Activated T-helper 17 cell treated with anti-CD3 and anti-CD28 coated beads, Interleukin-2, amount 50 U/mL, for 72 hours (primary cell): ENCODE measurements at regions not wholly inside any gene's neighbourhood (a gene's known extent, or its start where the extent isn't known, plus 50 kb on each side); places are given as distances from the start of the nearest gene placed in this dataset.
"Not testable (repeated sequence)": the region's sequence is repeated elsewhere in the genome, so short reads cannot be mapped to it uniquely, and the experiment has no call there.

ENCODE experiments used
- ATAC-seq: fragments of 150-1000 bp; cut with Tn5 transposase; replicated peaks from 2 replicates; pipeline ENCODE4 v1.10.0; 2021; ENCODE audit warnings: mild to moderate bottlenecking, moderate library complexity
- H3K27ac Mint-ChIP-seq: one replicate; pipeline ENCODE4 v1.8.0; 2022; ENCODE audit warnings: mixed read lengths
- H3K27me3 Mint-ChIP-seq: one replicate; pipeline ENCODE4 v1.8.0; 2022; ENCODE audit warnings: mixed read lengths
- H3K36me3 Mint-ChIP-seq: one replicate; pipeline ENCODE4 v1.8.0; 2022; ENCODE audit warnings: low read depth, mild to moderate bottlenecking, mixed read lengths
- H3K4me1 Mint-ChIP-seq: one replicate; pipeline ENCODE4 v1.8.0; 2022; ENCODE audit warnings: mixed read lengths
- H3K4me3 Mint-ChIP-seq: one replicate; pipeline ENCODE4 v1.8.0; 2022; ENCODE audit warnings: mild to moderate bottlenecking, mixed read lengths
- H3K9me3 Mint-ChIP-seq: one replicate; pipeline ENCODE4 v1.8.0; 2022; ENCODE audit warnings: mixed read lengths

GRCh38 chr14:29982171-29982570 is 54.5 kb upstream of the PRKD1 start:
- Mint-ChIP-seq H3K4me1 (no peaks in the 10 kb centered on the region), H3K27me3 (no peaks in the 10 kb centered on the region), H3K36me3 (no peaks in the 10 kb centered on the region), H3K4me3 (no peak overlapping the region), H3K27ac (no peak overlapping the region), H3K9me3 (peaks cover 11% of the 10 kb centered on the region)
- no peak for ATAC-seq

- H3K27me3 Mint-ChIP-seq = no peaks in the 10 kb centered on the region
- H3K9me3 Mint-ChIP-seq = peaks cover 10% of the 10 kb centered on the region
- no peak overlapping the region for H3K4me3 Mint-ChIP-seq
- no peaks in the 10 kb centered on the region for H3K4me1 Mint-ChIP-seq
- H3K36me3 Mint-ChIP-seq = no peaks in the 10 kb centered on the region
- no peak overlapping the region for H3K27ac Mint-ChIP-seq
- no peak for ATAC-seq
These were observed 55.3 kb upstream of the PRKD1 start for GRCh38 chr14:29982993-29983392.

GRCh38 chr14:29990344-29990857 is 62.8 kb upstream of the PRKD1 start:
- H3K4me3 Mint-ChIP-seq, H3K4me1 Mint-ChIP-seq, ATAC-seq, H3K27ac Mint-ChIP-seq, H3K27me3 Mint-ChIP-seq, H3K9me3 Mint-ChIP-seq, H3K36me3 Mint-ChIP-seq: not testable (repeated sequence)

- Mint-ChIP-seq H3K27me3 (no peaks in the 10 kb centered on the region), H3K4me3 (no peak overlapping the region), H3K4me1 (no peaks in the 10 kb centered on the region), H3K36me3 (no peaks in the 10 kb centered on the region), H3K9me3 (peaks cover 3% of the 10 kb centered on the region), H3K27ac (no peak overlapping the region)
- ATAC-seq = no peak
These were observed 63.3 kb upstream of the PRKD1 start for GRCh38 chr14:29990993-29991392.

DNA sequence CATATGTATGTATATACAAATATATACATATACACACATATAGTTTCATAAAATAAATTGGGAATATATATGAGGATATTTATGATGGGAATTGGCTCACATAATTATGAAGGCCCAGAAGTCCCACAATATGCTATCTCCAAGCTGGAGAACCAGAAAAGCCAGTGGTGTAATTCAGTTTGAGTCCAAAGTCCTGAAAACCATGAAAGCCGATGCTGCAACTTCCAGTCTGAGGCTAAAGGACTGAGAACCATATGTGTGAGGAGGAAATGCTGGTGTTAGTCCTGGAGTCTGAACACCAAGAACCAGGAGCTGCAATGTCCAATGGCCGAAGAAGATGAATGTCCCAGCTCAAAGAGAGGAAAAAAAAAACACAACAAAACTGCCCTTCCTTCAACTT is 65.5 kb upstream of the PRKD1 start:
- H3K27me3 Mint-ChIP-seq = no peaks in the 10 kb centered on the region
- no peak for ATAC-seq
- H3K4me1 Mint-ChIP-seq = no peaks in the 10 kb centered on the region
- no peak overlapping the region for H3K4me3 Mint-ChIP-seq
- H3K27ac Mint-ChIP-seq = no peak overlapping the region
- peaks cover 3% of the 10 kb centered on the region for H3K9me3 Mint-ChIP-seq
- no peaks in the 10 kb centered on the region for H3K36me3 Mint-ChIP-seq

DNA sequence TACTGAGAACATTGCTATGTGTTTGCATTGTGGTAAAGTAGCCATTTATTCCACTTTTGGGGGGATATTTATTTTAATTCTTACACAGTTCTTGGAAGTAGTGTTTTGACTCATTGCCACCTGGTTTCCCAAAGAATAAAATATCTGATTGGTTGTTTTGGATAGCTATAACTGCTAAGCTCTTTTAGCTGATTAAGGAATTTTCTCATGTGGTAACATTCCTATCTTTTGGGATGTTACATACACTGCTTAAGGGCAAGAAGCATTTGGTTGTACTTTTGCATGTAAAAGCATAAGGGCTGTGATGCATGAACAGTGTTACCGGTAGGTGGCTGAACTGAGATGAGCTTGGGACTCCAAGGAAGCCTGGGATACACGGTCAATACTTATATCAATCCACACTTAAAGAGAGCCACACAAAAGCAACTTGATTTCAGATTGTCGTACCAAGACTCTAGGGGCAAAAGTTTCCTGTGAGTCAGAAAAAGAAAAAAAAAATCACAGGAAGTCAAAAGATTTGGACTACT is 71.4 kb upstream of the PRKD1 start:
- H3K27ac Mint-ChIP-seq = no peak overlapping the region
- H3K36me3 Mint-ChIP-seq = no peaks in the 10 kb centered on the region

GRCh38 chr14:30002859-30003258 is 75.2 kb upstream of the PRKD1 start:
- H3K4me1 Mint-ChIP-seq = no peaks in the 10 kb centered on the region
- no peak overlapping the region for H3K27ac Mint-ChIP-seq
- H3K27me3 Mint-ChIP-seq = no peaks in the 10 kb centered on the region
- H3K4me3 Mint-ChIP-seq = no peak overlapping the region
- H3K36me3 Mint-ChIP-seq = no peaks in the 10 kb centered on the region
- H3K9me3 Mint-ChIP-seq = peaks cover 15% of the 10 kb centered on the region
- ATAC-seq = no peak

More for the DNA sequence above, 71.4 kb upstream of the PRKD1 start:
- H3K4me1 Mint-ChIP-seq = no peaks in the 10 kb centered on the region
- peaks cover 9% of the 10 kb centered on the region for H3K9me3 Mint-ChIP-seq
- H3K27me3 Mint-ChIP-seq = no peaks in the 10 kb centered on the region
- ATAC-seq = no peak
- no peak overlapping the region for H3K4me3 Mint-ChIP-seq

- no peak for ATAC-seq
- Mint-ChIP-seq H3K4me3 (no peak overlapping the region), H3K9me3 (peaks cover 15% of the 10 kb centered on the region), H3K27ac (no peak overlapping the region), H3K4me1 (no peaks in the 10 kb centered on the region), H3K36me3 (no peaks in the 10 kb centered on the region), H3K27me3 (no peaks in the 10 kb centered on the region)
These were observed 77.6 kb upstream of the PRKD1 start for GRCh38 chr14:30005114-30005808.

DNA sequence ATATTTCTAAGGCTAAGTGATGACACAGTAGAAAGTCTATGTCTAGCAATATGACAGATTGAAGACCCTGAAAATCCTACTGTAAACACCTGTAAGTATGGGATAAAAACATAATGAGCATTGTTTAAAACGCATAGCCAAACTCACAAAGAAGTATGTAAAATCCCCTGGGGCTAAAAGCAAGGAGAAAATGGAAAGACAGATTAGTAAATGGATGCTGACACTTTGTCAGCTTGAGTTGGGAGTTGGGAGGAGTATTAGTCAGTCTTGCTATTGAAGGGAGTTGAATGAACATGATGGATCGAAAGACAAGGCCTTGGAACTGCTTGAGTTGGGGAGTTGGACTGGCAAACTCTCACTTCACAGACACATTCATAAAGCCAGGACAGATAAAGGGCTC is 79.0 kb upstream of the PRKD1 start:
- H3K4me1 Mint-ChIP-seq = no peaks in the 10 kb centered on the region
- no peak for ATAC-seq
- no peaks in the 10 kb centered on the region for H3K36me3 Mint-ChIP-seq
- H3K4me3 Mint-ChIP-seq = no peak overlapping the region
- no peak overlapping the region for H3K27ac Mint-ChIP-seq
- no peaks in the 10 kb centered on the region for H3K27me3 Mint-ChIP-seq
- peaks cover 16% of the 10 kb centered on the region for H3K9me3 Mint-ChIP-seq

DNA sequence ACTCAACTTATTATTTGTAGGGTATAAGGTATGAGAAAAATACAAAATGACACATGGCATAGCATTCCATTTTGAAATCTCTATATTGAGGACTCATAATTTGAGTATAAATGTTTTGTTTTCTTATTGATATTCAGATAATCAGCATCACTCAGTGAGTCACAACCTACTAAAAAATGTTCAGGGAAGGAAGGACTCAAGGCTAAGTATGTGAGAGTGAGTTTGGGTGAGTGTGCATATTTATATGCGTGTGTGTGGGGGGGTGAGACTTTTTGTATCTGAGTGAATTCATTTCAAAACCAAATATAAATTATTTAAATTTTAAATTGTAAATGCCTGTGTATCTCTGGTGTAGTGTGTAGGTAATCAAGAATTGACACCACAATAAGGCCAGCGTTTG is 87.8 kb upstream of the PRKD1 start:
- no peak overlapping the region for H3K4me3 Mint-ChIP-seq
- ATAC-seq = no peak
- no peak overlapping the region for H3K27ac Mint-ChIP-seq
- H3K9me3 Mint-ChIP-seq = peaks cover 19% of the 10 kb centered on the region
- H3K27me3 Mint-ChIP-seq = no peaks in the 10 kb centered on the region
- no peaks in the 10 kb centered on the region for H3K36me3 Mint-ChIP-seq
- H3K4me1 Mint-ChIP-seq = no peaks in the 10 kb centered on the region

- no peak overlapping the region for H3K4me3 Mint-ChIP-seq
- H3K36me3 Mint-ChIP-seq = no peaks in the 10 kb centered on the region
- H3K27ac Mint-ChIP-seq = no peak overlapping the region
- no peaks in the 10 kb centered on the region for H3K4me1 Mint-ChIP-seq
- no peak for ATAC-seq
- no peaks in the 10 kb centered on the region for H3K27me3 Mint-ChIP-seq
- H3K9me3 Mint-ChIP-seq = peaks cover 19% of the 10 kb centered on the region
These were observed 88.4 kb upstream of the PRKD1 start for GRCh38 chr14:30016002-30016401.

DNA sequence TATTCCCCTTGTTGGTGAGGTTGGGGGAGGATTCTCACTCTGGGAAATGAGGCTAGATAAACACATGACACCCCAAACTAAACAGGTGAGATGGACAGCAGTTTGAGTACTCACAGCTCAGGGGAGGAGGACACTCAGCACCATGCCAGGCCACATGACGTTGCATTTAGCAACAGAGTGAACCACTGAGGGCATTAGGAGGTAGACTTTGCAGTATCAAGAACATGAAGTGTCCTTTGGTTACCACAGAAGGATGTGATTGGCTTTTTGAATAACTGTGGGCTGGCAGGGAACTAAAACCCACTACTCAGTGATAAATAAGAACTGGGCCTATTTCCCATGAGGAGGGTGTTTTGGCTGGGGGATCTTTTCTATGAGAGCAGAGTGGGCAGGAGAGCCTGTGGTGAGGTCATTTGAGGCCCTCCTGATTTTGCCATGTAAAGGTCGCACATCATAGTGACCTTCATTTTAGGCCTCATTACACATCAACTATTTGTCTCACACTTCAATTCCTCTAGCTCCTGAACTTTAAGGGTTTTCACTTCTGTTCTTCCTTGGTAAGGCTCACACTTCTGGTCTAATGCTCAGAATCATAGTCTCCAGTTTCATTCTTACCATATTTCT is 89.8 kb upstream of the PRKD1 start:
- H3K27ac Mint-ChIP-seq = no peak overlapping the region
- ATAC-seq = no peak
- no peaks in the 10 kb centered on the region for H3K27me3 Mint-ChIP-seq
- no peak overlapping the region for H3K4me3 Mint-ChIP-seq
- H3K36me3 Mint-ChIP-seq = no peaks in the 10 kb centered on the region
- no peaks in the 10 kb centered on the region for H3K4me1 Mint-ChIP-seq
- H3K9me3 Mint-ChIP-seq = peaks cover 15% of the 10 kb centered on the region

DNA sequence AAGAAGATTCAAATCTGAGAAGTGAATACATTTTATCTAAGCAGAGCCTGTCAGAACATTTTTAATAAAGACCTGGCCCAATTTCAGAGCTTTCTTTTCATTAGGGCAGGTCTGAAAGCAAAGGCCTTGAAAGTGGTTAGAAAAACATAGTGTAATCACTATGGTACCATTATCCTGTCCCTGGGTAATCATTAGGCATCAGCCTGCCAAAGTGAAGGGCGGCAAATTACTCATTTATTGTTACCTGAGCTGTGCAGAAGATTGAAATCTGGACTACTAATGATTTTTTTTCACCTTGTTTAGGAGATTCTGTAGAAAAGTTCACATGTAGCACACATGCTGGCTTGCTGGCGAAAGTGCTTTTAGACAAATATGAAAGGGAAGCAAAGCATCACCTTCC is 92.6 kb upstream of the PRKD1 start:
- H3K27ac Mint-ChIP-seq = no peak overlapping the region
- no peaks in the 10 kb centered on the region for H3K36me3 Mint-ChIP-seq
- no peaks in the 10 kb centered on the region for H3K27me3 Mint-ChIP-seq
- no peak overlapping the region for H3K4me3 Mint-ChIP-seq
- ATAC-seq = no peak
- H3K4me1 Mint-ChIP-seq = no peaks in the 10 kb centered on the region
- peaks cover 19% of the 10 kb centered on the region for H3K9me3 Mint-ChIP-seq

DNA sequence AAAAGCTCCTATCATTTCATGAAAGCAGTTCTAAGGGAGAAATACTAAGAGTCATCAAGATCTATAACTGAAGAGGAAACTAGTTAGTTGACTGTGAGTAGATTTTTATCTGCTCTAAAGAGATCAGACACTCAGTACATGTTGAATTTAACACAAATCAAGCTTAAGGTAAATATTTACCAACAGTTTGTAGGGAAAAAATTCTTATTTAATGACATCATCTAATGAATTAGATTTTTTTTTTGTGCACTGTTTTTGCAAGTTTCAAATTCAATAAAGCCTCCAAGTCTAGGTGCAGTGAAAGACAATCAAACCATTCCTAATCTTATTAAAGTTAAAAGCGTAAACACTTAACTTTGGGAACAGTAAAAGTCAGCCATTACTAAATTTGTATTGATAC is 93.0 kb upstream of the PRKD1 start:
- Mint-ChIP-seq H3K9me3 (peaks cover 19% of the 10 kb centered on the region), H3K4me1 (no peaks in the 10 kb centered on the region), H3K27ac (no peak overlapping the region), H3K4me3 (no peak overlapping the region), H3K27me3 (no peaks in the 10 kb centered on the region), H3K36me3 (no peaks in the 10 kb centered on the region)
- ATAC-seq = no peak

DNA sequence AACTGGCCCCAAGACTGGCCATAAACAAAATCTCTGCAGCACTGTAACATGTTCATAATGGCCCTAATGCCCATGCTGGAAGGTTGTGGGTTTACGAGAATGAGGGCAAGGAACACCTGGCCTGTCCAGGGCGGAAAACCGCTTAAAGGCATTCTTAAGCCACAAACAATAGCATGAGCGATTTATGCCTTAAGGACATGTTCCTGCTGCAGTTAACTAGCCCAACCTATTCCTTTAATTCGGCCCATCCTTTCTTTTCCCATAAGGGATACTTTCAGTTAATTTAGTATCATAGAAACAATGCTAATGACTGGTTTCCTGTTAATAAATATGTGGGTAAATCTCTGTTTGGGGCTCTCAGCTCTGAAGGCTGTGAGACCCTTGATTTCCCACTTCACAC is 95.7 kb upstream of the PRKD1 start:
- not testable (repeated sequence) for H3K4me3 Mint-ChIP-seq, ATAC-seq, H3K36me3 Mint-ChIP-seq, H3K27ac Mint-ChIP-seq, H3K27me3 Mint-ChIP-seq, H3K4me1 Mint-ChIP-seq
- peaks cover 16% of the 10 kb centered on the region for H3K9me3 Mint-ChIP-seq
